Mesenchymal stem cell (in vitro differentiated cells and primary cell): ENCODE measurements at regions not wholly inside any gene's neighbourhood (a gene's known extent, or its start where the extent isn't known, plus 50 kb on each side); places are given as distances from the start of the nearest gene placed in this dataset.

ENCODE experiments used
- DNase-seq: peaks from one replicate; pipeline ENCODE4 v3.0.0-alpha.2; 2013
- H2AFZ ChIP-seq: one replicate; pipeline ENCODE4 v1.6.1; 2013; ENCODE audit warnings: low read depth, mild to moderate bottlenecking, control low read depth, inconsistent platforms, low read length, moderate library complexity
- H2AK5ac ChIP-seq: 2 replicates; pipeline ENCODE4 v1.6.1; 2013; ENCODE audit warnings: low read length, moderate library complexity, mild to moderate bottlenecking, inconsistent platforms; ENCODE audit not compliant: severe bottlenecking
- H2BK120ac ChIP-seq: one replicate; pipeline ENCODE4 v1.6.1; 2013; ENCODE audit warnings: low read depth, mild to moderate bottlenecking, inconsistent platforms, low read length, moderate library complexity
- H2BK12ac ChIP-seq, 2 experiments: one replicate each; pipeline ENCODE4 v1.6.1; 2013; ENCODE audit warnings: inconsistent platforms in 2 of 2, low read length in 2 of 2, mild to moderate bottlenecking in 2 of 2, moderate library complexity in 2 of 2, control low read depth in 1 of 2
- H2BK15ac ChIP-seq: one replicate; pipeline ENCODE4 v1.6.1; 2013; ENCODE audit warnings: mild to moderate bottlenecking, low read depth, inconsistent platforms; ENCODE audit not compliant: poor library complexity, severe bottlenecking
- H2BK5ac ChIP-seq: 2 replicates; pipeline ENCODE4 v1.6.1; 2013; ENCODE audit warnings: low read depth, mild to moderate bottlenecking, low read length, control low read depth, inconsistent platforms; ENCODE audit not compliant: poor library complexity, severe bottlenecking
- H3K14ac ChIP-seq, 2 experiments: one replicate each; pipeline ENCODE4 v1.6.1; 2013; ENCODE audit warnings: inconsistent platforms in 2 of 2, low read length in 2 of 2, control low read depth in 1 of 2, mild to moderate bottlenecking in 1 of 2, moderate library complexity in 1 of 2
- H3K18ac ChIP-seq, 2 experiments: one replicate each; pipeline ENCODE4 v1.6.1; 2013; ENCODE audit warnings: inconsistent platforms in 2 of 2, low read length in 2 of 2, control low read depth in 1 of 2, low read depth in 1 of 2, mild to moderate bottlenecking in 1 of 2
- H3K23ac ChIP-seq, 2 experiments: one replicate each; pipeline ENCODE4 v1.6.1; 2013; ENCODE audit warnings: inconsistent platforms in 2 of 2, low read length in 2 of 2, mild to moderate bottlenecking in 2 of 2, moderate library complexity in 2 of 2, control low read depth in 1 of 2
- H3K27ac ChIP-seq: 2 replicates; pipeline ENCODE4 v1.5.1; 2013; ENCODE audit warnings: mild to moderate bottlenecking, moderate library complexity, low read length, control low read depth, inconsistent platforms; ENCODE audit not compliant: poor library complexity, severe bottlenecking
- H3K27me3 ChIP-seq, 2 experiments: 2 replicates each; pipeline versions ENCODE4 v1.6.1 to v1.7.0; 2013; ENCODE audit warnings: low read length in 2 of 2, mild to moderate bottlenecking in 2 of 2, moderate library complexity in 2 of 2, control low read depth in 1 of 2, inconsistent platforms in 1 of 2; ENCODE audit not compliant: control insufficient read depth in 1 of 2, insufficient read depth in 1 of 2
- H3K36me3 ChIP-seq, 2 experiments: 2 replicates each; pipeline versions ENCODE4 v1.6.1 to v1.7.0; 2013; ENCODE audit warnings: low read length in 2 of 2, control low read depth in 1 of 2, inconsistent platforms in 1 of 2, low read depth in 1 of 2, mild to moderate bottlenecking in 1 of 2; ENCODE audit not compliant: insufficient read depth in 2 of 2, control insufficient read depth in 1 of 2
- H3K4ac ChIP-seq, 2 experiments: one replicate each; pipeline ENCODE4 v1.6.1; 2013; ENCODE audit warnings: inconsistent platforms in 2 of 2, low read length in 2 of 2, mild to moderate bottlenecking in 2 of 2, moderate library complexity in 2 of 2, control low read depth in 1 of 2, low read depth in 1 of 2
- H3K4me1 ChIP-seq: 2 replicates; pipeline ENCODE4 v1.6.1; 2013; ENCODE audit warnings: low read depth, low read length, control low read depth; ENCODE audit not compliant: control insufficient read depth, insufficient read depth
- H3K4me2 ChIP-seq: 2 replicates; pipeline ENCODE4 v1.6.1; 2013; ENCODE audit warnings: low read length, mild to moderate bottlenecking, inconsistent platforms; ENCODE audit not compliant: poor library complexity, severe bottlenecking
- H3K4me3 ChIP-seq, 2 experiments: 2 replicates each; pipeline versions ENCODE4 v1.5.1 to v1.7.0; 2013; ENCODE audit warnings: low read length in 2 of 2, mild to moderate bottlenecking in 2 of 2, control low read depth in 1 of 2, low read depth in 1 of 2; ENCODE audit not compliant: insufficient read depth in 1 of 2
- H3K79me1 ChIP-seq: replicated peaks from 2 replicates; pipeline ENCODE4 v1.6.1; 2013; ENCODE audit warnings: mild to moderate bottlenecking, control low read depth, low read length, inconsistent platforms; ENCODE audit not compliant: poor library complexity, severe bottlenecking
- H3K9ac ChIP-seq: 2 replicates; pipeline ENCODE4 v1.7.0; 2013; ENCODE audit warnings: mild to moderate bottlenecking, low read length, moderate library complexity
- H3K9me3 ChIP-seq: 2 replicates; pipeline ENCODE4 v1.7.0; 2013; ENCODE audit warnings: mild to moderate bottlenecking, low read length; ENCODE audit not compliant: control insufficient read depth
- H4K8ac ChIP-seq: one replicate; pipeline ENCODE4 v1.6.1; 2013; ENCODE audit warnings: inconsistent platforms, mild to moderate bottlenecking, low read length, moderate library complexity
- H4K91ac ChIP-seq: one replicate; pipeline ENCODE4 v1.6.1; 2013; ENCODE audit warnings: mild to moderate bottlenecking, low read length, inconsistent platforms
- WGBS: methylation state at CpG from one replicate; pipeline ENCODE4 v1.1.7; 2013; ENCODE audit warnings: mixed read lengths; 5-methylcytosine and 5-hydroxymethylcytosine counted together

GRCh38 chr18:45378308-45378707 lies 237.0 kb upstream of the SLC14A2 start:
- Histone ChIP-seq H3K4me2 (no peak overlapping the region), H3K4me1 (no peaks in the 10 kb centered on the region), H3K9ac (no peak overlapping the region), H3K9me3 (no peaks in the 10 kb centered on the region), H3K27ac (no peak overlapping the region), H2BK12ac (no peak overlapping the region), H3K27me3 (peaks cover 0 to 10% of the 10 kb centered on the region in 2 experiments), H2BK5ac (no peak overlapping the region), H4K8ac (no peak overlapping the region), H2BK15ac (no peak overlapping the region), H3K36me3 (no peaks in the 10 kb centered on the region), H2AFZ (no peak overlapping the region), H2BK120ac (no peak overlapping the region), H3K79me1 (no peaks in the 10 kb centered on the region), H3K4me3 (no peak overlapping the region), H3K4ac (no peak overlapping the region), H4K91ac (no peak overlapping the region), H3K18ac (no peak overlapping the region), H3K14ac (no peak overlapping the region), H2AK5ac (no peak overlapping the region), H3K23ac (no peak overlapping the region)
- WGBS, result 88% methylated on average over 1 of the region's 1 CpG
- no peak for DNase-seq

GRCh38 chr18:45378933-45379332 lies 236.3 kb upstream of the SLC14A2 start:
- H3K9ac ChIP-seq, result no peak overlapping the region
- no peak overlapping the region for H3K14ac ChIP-seq
- no peak overlapping the region for H2BK15ac ChIP-seq
- no peaks in the 10 kb centered on the region for H3K79me1 ChIP-seq
- no peak for DNase-seq
- no peak overlapping the region for H3K18ac ChIP-seq
- no peaks in the 10 kb centered on the region for H3K4me1 ChIP-seq
- no peak overlapping the region for H4K8ac ChIP-seq
- no peak overlapping the region for H2AK5ac ChIP-seq
- no peak overlapping the region for H4K91ac ChIP-seq
- H2BK120ac ChIP-seq, result no peak overlapping the region
- H2AFZ ChIP-seq, result no peak overlapping the region
- no peak overlapping the region for H2BK5ac ChIP-seq
- H3K36me3 ChIP-seq, result no peaks in the 10 kb centered on the region
- H3K9me3 ChIP-seq, result no peaks in the 10 kb centered on the region
- 69% methylated on average over 4 of the region's 5 CpGs for WGBS
- peaks cover 0 to 10% of the 10 kb centered on the region in 2 experiments for H3K27me3 ChIP-seq
- H3K27ac ChIP-seq, result no peak overlapping the region
- no peak overlapping the region for H3K4me2 ChIP-seq
- H3K4me3 ChIP-seq, result no peak overlapping the region
- H2BK12ac ChIP-seq, result no peak overlapping the region
- H3K23ac ChIP-seq, result no peak overlapping the region
- H3K4ac ChIP-seq, result no peak overlapping the region

DNA sequence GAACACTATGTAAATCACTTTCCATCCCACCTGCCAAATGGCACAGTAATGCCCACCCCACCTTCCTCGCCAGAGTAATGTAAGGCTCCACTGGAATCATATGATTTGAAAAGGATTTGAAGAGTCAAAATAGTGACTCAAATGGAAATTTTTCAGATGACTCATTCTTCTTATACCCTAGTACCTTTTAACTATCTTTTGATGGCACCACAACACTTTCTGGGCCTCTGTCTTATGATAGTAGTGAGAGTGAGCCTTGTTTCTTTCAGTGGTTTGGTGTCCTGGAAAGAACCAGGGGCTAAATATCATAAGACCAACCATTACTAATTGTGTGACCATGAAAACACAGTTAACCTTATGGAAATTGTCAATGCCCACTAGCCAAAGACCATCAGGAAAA lies 235.4 kb upstream of the SLC14A2 start:
- Histone ChIP-seq H2AK5ac (no peak overlapping the region), H4K8ac (no peak overlapping the region), H3K23ac (no peak overlapping the region), H3K9me3 (no peaks in the 10 kb centered on the region), H2BK12ac (no peak overlapping the region), H2BK120ac (no peak overlapping the region), H3K79me1 (no peaks in the 10 kb centered on the region), H4K91ac (no peak overlapping the region), H3K9ac (no peak overlapping the region), H3K27ac (no peak overlapping the region), H3K18ac (no peak overlapping the region), H3K4me3 (no peak overlapping the region), H2BK15ac (no peak overlapping the region), H3K27me3 (peaks cover 0 to 10% of the 10 kb centered on the region in 2 experiments), H3K14ac (no peak overlapping the region), H3K36me3 (no peaks in the 10 kb centered on the region), H3K4ac (no peak overlapping the region), H2BK5ac (no peak overlapping the region), H3K4me2 (no peak overlapping the region), H2AFZ (no peak overlapping the region), H3K4me1 (peaks cover 2% of the 10 kb centered on the region)
- no peak for DNase-seq
- no CpG with 5 or more reads among the region's 1 CpG for WGBS

DNA sequence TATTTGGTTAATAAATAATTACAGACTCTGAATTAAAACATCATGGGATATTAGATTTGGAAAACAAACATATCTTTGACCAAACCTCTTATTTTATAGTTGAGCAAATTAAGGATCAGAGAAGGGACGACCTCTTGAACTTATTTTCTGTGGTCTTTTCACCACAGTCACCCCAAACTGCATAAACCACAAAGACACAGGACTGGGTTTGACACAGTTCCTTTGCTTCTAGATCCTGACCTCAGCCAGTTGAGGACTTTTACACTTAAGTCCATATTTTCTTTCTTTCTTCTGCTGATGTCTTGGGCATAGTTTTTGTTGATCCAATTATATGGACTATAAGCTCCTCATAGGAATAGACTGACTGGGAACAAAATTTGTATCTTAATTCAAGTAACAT lies 234.0 kb upstream of the SLC14A2 start:
- H2BK12ac ChIP-seq, result no peak overlapping the region
- no peak overlapping the region for H3K27ac ChIP-seq
- H4K8ac ChIP-seq, result no peak overlapping the region

More for the DNA sequence above, 234.0 kb upstream of the SLC14A2 start:
- H3K4me1 ChIP-seq, result peaks cover 2% of the 10 kb centered on the region
- H3K4me3 ChIP-seq, result no peak overlapping the region
- H3K14ac ChIP-seq, result no peak overlapping the region
- H3K23ac ChIP-seq, result no peak overlapping the region
- H2AFZ ChIP-seq, result no peak overlapping the region
- no peak overlapping the region for H3K4ac ChIP-seq
- H3K18ac ChIP-seq, result no peak overlapping the region
- H3K9me3 ChIP-seq, result no peaks in the 10 kb centered on the region
- no peaks in the 10 kb centered on the region for H3K79me1 ChIP-seq
- H3K9ac ChIP-seq, result no peak overlapping the region
- no peak overlapping the region for H2AK5ac ChIP-seq
- H2BK15ac ChIP-seq, result no peak overlapping the region
- no peak overlapping the region for H2BK5ac ChIP-seq
- WGBS, result 81% methylated on average over 1 of the region's 1 CpG
- H3K4me2 ChIP-seq, result no peak overlapping the region
- DNase-seq, result no peak
- no peak overlapping the region for H4K91ac ChIP-seq
- no peaks in the 10 kb centered on the region for H3K36me3 ChIP-seq
- H3K27me3 ChIP-seq, result peaks cover 0 to 10% of the 10 kb centered on the region in 2 experiments
- H2BK120ac ChIP-seq, result no peak overlapping the region
